Choroid plexus epithelial cell (primary cell): ENCODE measurements at regions not wholly inside any gene's neighbourhood (a gene's known extent, or its start where the extent isn't known, plus 50 kb on each side); places are given as distances from the start of the nearest gene placed in this dataset.

Experiments
- DNase-seq: peaks from one replicate; pipeline ENCODE4 v3.0.0-alpha.2; 2010; ENCODE audit warnings: low read depth
- H3K4me3 ChIP-seq: 2 replicates; pipeline ENCODE4 v1.5.1; 2011; ENCODE audit warnings: low read depth, mild to moderate bottlenecking, control low read depth, low read length, moderate library complexity
- CTCF ChIP-seq: conservative IDR thresholded peaks from 2 replicates; pipeline ENCODE4 v1.5.1; 2011; ENCODE audit warnings: low read depth, mild to moderate bottlenecking, control low read depth, inconsistent platforms, low read length, moderate library complexity

- no peak overlapping the region for H3K4me3 ChIP-seq
- TF ChIP-seq CTCF, result no peak
- DNase-seq, result no peak
These were observed 814.2 kb downstream of the BRINP1 start for GRCh38 chr9:118554987-118555386.

GRCh38 chr9:118558026-118558425 is 811.2 kb downstream of the BRINP1 start:
- H3K4me3 ChIP-seq, result no peak overlapping the region
- no peak for DNase-seq
- TF ChIP-seq CTCF, result no peak

- no peak for DNase-seq
- no peak overlapping the region for H3K4me3 ChIP-seq
- TF ChIP-seq CTCF, result no peak
These were observed 810.3 kb downstream of the BRINP1 start for GRCh38 chr9:118558891-118559290.

- H3K4me3 ChIP-seq, result no peak overlapping the region
- TF ChIP-seq CTCF, result no peak
- DNase-seq, result no peak
These were observed 808.2 kb downstream of the BRINP1 start for GRCh38 chr9:118561051-118561450.

GRCh38 chr9:118563677-118564076 is 805.6 kb downstream of the BRINP1 start:
- no peak for TF ChIP-seq CTCF
- peak; percentile 48 for DNase-seq
- H3K4me3 ChIP-seq, result no peak overlapping the region

GRCh38 chr9:118567861-118568260 is 801.4 kb downstream of the BRINP1 start:
- TF ChIP-seq CTCF, result no peak
- no peak for DNase-seq
- no peak overlapping the region for H3K4me3 ChIP-seq

- DNase-seq, result no peak
- H3K4me3 ChIP-seq, result no peak overlapping the region
- TF ChIP-seq CTCF, result no peak
These were observed 800.5 kb downstream of the BRINP1 start for GRCh38 chr9:118568704-118569103.
